NCI-H774 (cell line): ENCODE measurements at regions not wholly inside any gene's neighbourhood (a gene's known extent, or its start where the extent isn't known, plus 50 kb on each side); places are given as distances from the start of the nearest gene placed in this dataset.
A peak's percentile ranks its signal among the peaks of the same experiment; 100 is the strongest.

Experiments
- DNase-seq: peaks from one replicate; lab custom pipeline; 2025; lab: John Stamatoyannopoulos, UW

- no peak for DNase-seq
Measured at GRCh38 chr3:159620281-159620680, 368.4 kb upstream of the IL12A start.

GRCh38 chr3:159620873-159621272, 367.8 kb upstream of the IL12A start:
- no peak for DNase-seq

GRCh38 chr3:159624616-159625015, 364.0 kb upstream of the IL12A start:
- no peak for DNase-seq

GRCh38 chr3:159625594-159625993, 363.0 kb upstream of the IL12A start:
- no peak for DNase-seq

GRCh38 chr3:159626598-159626997, 362.0 kb upstream of the IL12A start:
- no peak for DNase-seq

GRCh38 chr3:159627229-159627628, 361.4 kb upstream of the IL12A start:
- DNase-seq = peak; percentile 27

GRCh38 chr3:159627634-159628033, 361.0 kb upstream of the IL12A start:
- peak; percentile 62 for DNase-seq

- no peak for DNase-seq
Measured at GRCh38 chr3:159629329-159630084, 359.1 kb upstream of the IL12A start.

GRCh38 chr3:159631226-159631625, 357.4 kb upstream of the IL12A start:
- no peak for DNase-seq

GRCh38 chr3:159632128-159632527, 356.5 kb upstream of the IL12A start:
- no peak for DNase-seq

- no peak for DNase-seq
Measured at GRCh38 chr3:159632851-159633250, 355.8 kb upstream of the IL12A start.

GRCh38 chr3:159634483-159634882, 354.2 kb upstream of the IL12A start:
- peak; percentile 25 for DNase-seq

- DNase-seq = no peak
Measured at GRCh38 chr3:159635047-159635641, 353.5 kb upstream of the IL12A start.

GRCh38 chr3:159637883-159638542, 350.6 kb upstream of the IL12A start:
- no peak for DNase-seq

- no peak for DNase-seq
Measured at GRCh38 chr3:159640225-159640624, 348.4 kb upstream of the IL12A start.

- DNase-seq = no peak
Measured at GRCh38 chr3:159643406-159643805, 345.2 kb upstream of the IL12A start.

- DNase-seq = no peak
Measured at GRCh38 chr3:159645874-159646273, 342.8 kb upstream of the IL12A start.

GRCh38 chr3:159649951-159650350, 338.7 kb upstream of the IL12A start:
- DNase-seq = no peak

GRCh38 chr3:159650726-159651125, 337.9 kb upstream of the IL12A start:
- DNase-seq = no peak

GRCh38 chr3:159652452-159652851, 336.2 kb upstream of the IL12A start:
- no peak for DNase-seq

- DNase-seq = no peak
Measured at GRCh38 chr3:159654183-159655134, 334.2 kb upstream of the IL12A start.

- DNase-seq = no peak
Measured at GRCh38 chr3:159655202-159655601, 333.4 kb upstream of the IL12A start.
